ENCODE measurements at regions not wholly inside any gene's neighbourhood (a gene's known extent, or its start where the extent isn't known, plus 50 kb on each side); places are given as distances from the start of the nearest gene placed in this dataset.

DNA sequence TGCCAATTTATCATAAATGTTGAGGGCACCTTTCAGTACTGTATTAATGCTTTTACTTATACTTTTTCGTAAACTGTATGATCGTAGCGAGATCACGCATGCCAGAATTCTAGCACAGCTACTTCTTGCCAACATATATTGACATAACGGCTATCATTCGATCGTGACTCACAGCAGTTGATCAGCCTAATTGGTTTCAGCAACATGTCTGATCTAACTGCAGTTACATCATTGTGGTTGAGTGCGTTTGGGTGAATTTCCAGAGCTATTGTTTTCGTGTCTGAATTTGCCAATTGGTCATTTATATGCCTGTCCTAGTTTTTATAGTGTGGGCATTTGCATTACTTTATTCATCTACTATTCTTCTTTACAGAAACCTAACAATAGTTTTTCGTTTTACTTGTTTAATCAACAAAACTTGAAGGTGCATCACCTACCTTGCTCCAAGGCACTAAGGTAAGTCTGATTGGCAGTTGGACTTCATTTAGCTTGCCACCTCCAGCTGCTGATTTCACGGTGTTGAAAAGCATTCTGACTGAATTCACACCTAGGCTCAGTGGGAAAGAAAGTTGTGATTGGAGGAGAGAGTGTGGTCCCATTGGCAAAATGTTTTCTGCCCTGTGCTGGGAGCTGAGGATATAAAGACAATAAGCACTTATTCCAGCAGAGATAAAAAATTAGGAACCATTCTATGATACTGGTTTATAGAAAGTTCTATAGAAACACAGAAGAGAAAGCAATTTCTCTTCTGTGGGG is 120.9 kb upstream of the RGMA start:
- intact Hi-C loops (cut with DNase I), result no loop called here
- no peaks in the 10 kb centered on the region for H3K27me3 ChIP-seq

DNA sequence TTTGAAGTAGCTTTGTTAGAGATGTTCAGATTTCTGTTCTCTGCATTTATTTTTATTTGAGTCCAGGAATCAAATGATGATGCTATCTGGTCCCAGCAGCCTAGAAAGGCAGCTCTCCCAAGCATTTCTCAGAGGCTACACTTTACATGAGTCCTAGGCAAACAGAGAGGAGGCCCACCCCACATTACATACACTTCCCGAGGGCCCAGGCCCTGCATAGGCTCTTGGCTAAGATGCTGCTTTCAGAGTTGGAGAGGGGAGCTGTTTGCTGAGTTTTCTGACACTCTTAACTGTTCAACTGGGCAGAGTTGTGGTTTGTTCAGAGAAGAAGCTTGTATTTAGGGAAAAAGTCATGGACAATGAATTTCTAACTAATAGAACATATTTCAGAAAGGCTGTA is 117.9 kb upstream of the RGMA start:
- Histone ChIP-seq H3K27ac (no peak overlapping the region), H3K27me3 (no peaks in the 10 kb centered on the region), H3K36me3 (no peaks in the 10 kb centered on the region), H3K9me3 (no peaks in the 10 kb centered on the region), H3K4me1 (no peaks in the 10 kb centered on the region), H3K4me3 (no peak overlapping the region)
- intact Hi-C loops (cut with DNase I), result no loop called here
- no peak for DNase-seq (ENCODE audit: low spot score in 2 of 2)
- no peak for TF ChIP-seq CTCF (IDR thresholded peaks at IDR 0.05)

More for the DNA sequence above, 120.9 kb upstream of the RGMA start:
- TF ChIP-seq CTCF (IDR thresholded peaks at IDR 0.05), result no peak
- Histone ChIP-seq H3K4me3 (no peak overlapping the region), H3K36me3 (no peaks in the 10 kb centered on the region), H3K27ac (no peak overlapping the region), H3K4me1 (no peaks in the 10 kb centered on the region), H3K9me3 (no peaks in the 10 kb centered on the region)
- DNase-seq (ENCODE audit: low spot score in 2 of 2), result no peak

DNA sequence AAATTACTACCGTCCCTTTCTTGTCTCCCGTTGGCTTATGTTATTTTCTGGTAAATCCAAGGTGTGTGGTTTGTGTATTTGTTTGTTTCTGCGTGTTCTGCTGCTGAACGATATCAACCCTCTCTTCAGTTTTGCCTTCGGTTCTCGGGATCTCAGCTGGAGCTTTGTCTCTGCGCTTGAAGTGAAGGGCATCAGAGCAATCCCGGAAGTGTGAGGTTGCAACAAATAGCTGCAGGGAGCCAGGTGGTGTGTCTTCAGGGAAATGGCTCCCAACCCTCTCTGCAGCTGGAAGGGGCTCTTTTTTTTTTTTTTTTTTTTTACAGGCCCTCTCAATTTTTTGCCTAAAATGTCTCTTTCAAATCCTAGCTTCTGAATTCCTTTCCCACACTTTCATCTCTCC is 116.4 kb upstream of the RGMA start:
- no peak for DNase-seq (ENCODE audit: low spot score in 2 of 2)
- Histone ChIP-seq H3K27me3 (no peaks in the 10 kb centered on the region), H3K4me1 (no peaks in the 10 kb centered on the region), H3K4me3 (no peak overlapping the region), H3K36me3 (no peaks in the 10 kb centered on the region), H3K27ac (no peak overlapping the region), H3K9me3 (no peaks in the 10 kb centered on the region)
- intact Hi-C loops (cut with DNase I), result no loop called here
- no peak for TF ChIP-seq CTCF (IDR thresholded peaks at IDR 0.05)

- Histone ChIP-seq H3K27me3 (no peaks in the 10 kb centered on the region), H3K27ac (no peak overlapping the region), H3K4me1 (no peaks in the 10 kb centered on the region), H3K9me3 (peaks cover 0 to under 1% of the 10 kb centered on the region in 2 donors), H3K36me3 (no peaks in the 10 kb centered on the region), H3K4me3 (no peak overlapping the region)
- no peak for DNase-seq (ENCODE audit: low spot score in 2 of 2)
- no peak for TF ChIP-seq CTCF (IDR thresholded peaks at IDR 0.05)
- intact Hi-C loops (cut with DNase I), result no loop called here
Measured at GRCh38 chr15:93203036-93203435, 114.0 kb upstream of the RGMA start.

GRCh38 chr15:93202405-93202804 is 113.4 kb upstream of the RGMA start:
- H3K27ac ChIP-seq, result peak overlapping the region in 1 of 2 donors; percentile 36

More at GRCh38 chr15:93202405-93202804, 113.4 kb upstream of the RGMA start:
- intact Hi-C loops (cut with DNase I), result no loop called here
- Histone ChIP-seq H3K4me3 (no peak overlapping the region), H3K36me3 (no peaks in the 10 kb centered on the region), H3K27me3 (no peaks in the 10 kb centered on the region), H3K4me1 (no peaks in the 10 kb centered on the region), H3K9me3 (peaks cover 0 to 6% of the 10 kb centered on the region in 2 donors)
- TF ChIP-seq CTCF (IDR thresholded peaks at IDR 0.05), result no peak
- DNase-seq (ENCODE audit: low spot score in 2 of 2), result no peak

Data from ascending aorta (tissue), 2 donors.